ENCODE measurements at regions not wholly inside any gene's neighbourhood (a gene's known extent, or its start where the extent isn't known, plus 50 kb on each side); places are given as distances from the start of the nearest gene placed in this dataset.

DNA sequence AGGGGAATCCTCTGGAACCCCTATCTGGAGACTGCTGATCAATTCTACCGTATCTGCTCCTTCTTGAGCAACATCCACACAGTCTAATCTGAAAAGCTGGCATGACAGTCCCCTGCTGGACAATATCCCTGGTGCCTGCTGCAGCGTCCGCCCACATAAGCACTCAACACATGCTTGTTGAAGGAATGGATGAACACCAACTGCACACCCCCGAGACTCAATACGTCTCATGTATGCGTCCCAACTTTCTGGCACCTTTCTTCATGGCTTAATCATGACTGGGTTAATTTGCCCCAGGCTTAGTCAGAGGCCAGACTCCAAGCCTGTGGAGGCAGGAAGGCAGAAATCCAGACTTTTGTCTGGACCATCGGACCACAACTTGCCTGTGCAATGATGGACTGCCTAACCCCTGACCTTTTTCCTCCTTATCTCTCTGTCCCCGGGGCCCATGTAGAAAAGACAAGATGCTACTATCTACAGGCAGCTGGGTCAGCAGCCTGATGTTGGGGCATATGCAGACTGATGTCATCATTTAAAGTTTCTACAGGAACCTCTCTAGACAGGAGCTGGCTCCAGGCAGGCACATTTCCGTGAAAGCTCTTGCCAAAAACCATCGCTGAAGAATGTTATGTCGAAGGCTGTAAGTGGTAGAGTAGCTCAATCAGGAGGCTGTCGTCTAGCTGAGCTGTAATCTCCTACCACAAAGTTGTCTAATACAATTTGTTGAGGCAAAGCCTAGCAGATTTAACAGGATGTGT lies 114.1 kb upstream of the TPM1 start:
- H3K4me1 Mint-ChIP-seq (ENCODE audit: low read depth), result peaks cover 68% of the 10 kb centered on the region
- peak overlapping the region; percentile 93 for H3K27ac Mint-ChIP-seq (ENCODE audit: unreplicated experiment)
- DNase-seq (ENCODE audit: low spot score), result no peak

DNA sequence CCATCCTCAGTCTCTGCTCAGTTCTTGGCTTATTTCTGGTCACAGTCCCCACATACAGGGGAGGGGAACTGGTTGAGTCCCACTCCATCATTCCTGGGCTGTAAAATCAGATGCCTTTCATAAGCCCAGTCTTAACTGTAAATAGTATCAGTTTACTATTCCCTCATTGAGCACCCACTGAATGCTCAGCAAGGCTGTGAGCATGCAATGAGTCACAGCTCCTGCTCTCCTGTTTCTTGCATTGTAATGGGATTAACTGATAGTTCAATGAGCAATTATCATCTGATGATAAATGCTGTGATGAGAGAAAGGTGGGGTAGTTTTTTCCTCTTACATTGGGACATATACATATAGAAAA lies 113.6 kb upstream of the TPM1 start:
- peaks cover 71% of the 10 kb centered on the region for H3K4me1 Mint-ChIP-seq (ENCODE audit: low read depth)
- no peak for DNase-seq (ENCODE audit: low spot score)
- peak overlapping the region; percentile 93 for H3K27ac Mint-ChIP-seq (ENCODE audit: unreplicated experiment)
- no peak overlapping the region for H3K4me3 Mint-ChIP-seq (ENCODE audit: unreplicated experiment)
- no peaks in the 10 kb centered on the region for H3K36me3 Mint-ChIP-seq (ENCODE audit: low read depth)
- TF ChIP-seq, protein P1, sequence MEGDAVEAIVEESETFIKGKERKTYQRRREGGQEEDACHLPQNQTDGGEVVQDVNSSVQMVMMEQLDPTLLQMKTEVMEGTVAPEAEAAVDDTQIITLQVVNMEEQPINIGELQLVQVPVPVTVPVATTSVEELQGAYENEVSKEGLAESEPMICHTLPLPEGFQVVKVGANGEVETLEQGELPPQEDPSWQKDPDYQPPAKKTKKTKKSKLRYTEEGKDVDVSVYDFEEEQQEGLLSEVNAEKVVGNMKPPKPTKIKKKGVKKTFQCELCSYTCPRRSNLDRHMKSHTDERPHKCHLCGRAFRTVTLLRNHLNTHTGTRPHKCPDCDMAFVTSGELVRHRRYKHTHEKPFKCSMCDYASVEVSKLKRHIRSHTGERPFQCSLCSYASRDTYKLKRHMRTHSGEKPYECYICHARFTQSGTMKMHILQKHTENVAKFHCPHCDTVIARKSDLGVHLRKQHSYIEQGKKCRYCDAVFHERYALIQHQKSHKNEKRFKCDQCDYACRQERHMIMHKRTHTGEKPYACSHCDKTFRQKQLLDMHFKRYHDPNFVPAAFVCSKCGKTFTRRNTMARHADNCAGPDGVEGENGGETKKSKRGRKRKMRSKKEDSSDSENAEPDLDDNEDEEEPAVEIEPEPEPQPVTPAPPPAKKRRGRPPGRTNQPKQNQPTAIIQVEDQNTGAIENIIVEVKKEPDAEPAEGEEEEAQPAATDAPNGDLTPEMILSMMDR (IDR thresholded peaks at IDR 0.05), result no peak
- no peaks in the 10 kb centered on the region for H3K27me3 Mint-ChIP-seq (ENCODE audit: low read depth)
- no peaks in the 10 kb centered on the region for H3K9me3 Mint-ChIP-seq (ENCODE audit: low read depth)

More for the DNA sequence above, 114.1 kb upstream of the TPM1 start:
- Mint-ChIP-seq H3K27me3 (ENCODE audit: low read depth) (no peaks in the 10 kb centered on the region), H3K9me3 (ENCODE audit: low read depth) (no peaks in the 10 kb centered on the region), H3K36me3 (ENCODE audit: low read depth) (no peaks in the 10 kb centered on the region), H3K4me3 (ENCODE audit: unreplicated experiment) (peak overlapping the region; percentile 10)
- TF ChIP-seq, protein P1 (IDR thresholded peaks at IDR 0.05), result peak; percentile 69

- Mint-ChIP-seq H3K9me3 (ENCODE audit: low read depth) (no peaks in the 10 kb centered on the region), H3K27me3 (ENCODE audit: low read depth) (no peaks in the 10 kb centered on the region), H3K4me1 (ENCODE audit: low read depth) (peaks cover 85% of the 10 kb centered on the region), H3K36me3 (ENCODE audit: low read depth) (no peaks in the 10 kb centered on the region), H3K4me3 (ENCODE audit: unreplicated experiment) (no peak overlapping the region), H3K27ac (ENCODE audit: unreplicated experiment) (peak overlapping the region; percentile 92)
- TF ChIP-seq, protein P1 (IDR thresholded peaks at IDR 0.05), result no peak
- no peak for DNase-seq (ENCODE audit: low spot score)
Measured at GRCh38 chr15:62931650-62932049, 110.9 kb upstream of the TPM1 start.

DNA sequence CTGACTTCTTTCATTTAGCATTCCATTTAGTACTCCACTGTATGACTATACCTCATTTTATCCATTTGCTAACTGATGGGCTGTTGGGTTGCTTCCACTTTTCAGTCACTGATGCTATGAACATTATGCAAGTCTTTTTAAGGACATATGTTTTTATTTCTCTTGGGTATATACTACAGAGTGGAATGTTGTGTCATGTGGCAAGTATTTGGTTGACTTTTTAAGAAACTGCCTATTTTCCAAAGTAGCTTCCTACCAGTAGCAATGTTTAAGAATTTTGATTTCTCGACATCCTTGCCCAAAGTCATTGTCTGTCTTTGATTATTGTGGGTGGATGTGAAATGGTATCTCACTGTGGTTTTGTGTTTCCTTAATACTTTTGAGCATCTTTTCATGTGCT lies 110.1 kb upstream of the TPM1 start:
- TF ChIP-seq, protein P1 (IDR thresholded peaks at IDR 0.05), result no peak
- peak overlapping the region; percentile 1 for H3K4me3 Mint-ChIP-seq (ENCODE audit: unreplicated experiment)
- H3K4me1 Mint-ChIP-seq (ENCODE audit: low read depth), result peaks cover 78% of the 10 kb centered on the region
- DNase-seq (ENCODE audit: low spot score), result no peak
- H3K9me3 Mint-ChIP-seq (ENCODE audit: low read depth), result no peaks in the 10 kb centered on the region
- peak overlapping the region; percentile 92 for H3K27ac Mint-ChIP-seq (ENCODE audit: unreplicated experiment)
- H3K27me3 Mint-ChIP-seq (ENCODE audit: low read depth), result no peaks in the 10 kb centered on the region
- H3K36me3 Mint-ChIP-seq (ENCODE audit: low read depth), result no peaks in the 10 kb centered on the region

DNA sequence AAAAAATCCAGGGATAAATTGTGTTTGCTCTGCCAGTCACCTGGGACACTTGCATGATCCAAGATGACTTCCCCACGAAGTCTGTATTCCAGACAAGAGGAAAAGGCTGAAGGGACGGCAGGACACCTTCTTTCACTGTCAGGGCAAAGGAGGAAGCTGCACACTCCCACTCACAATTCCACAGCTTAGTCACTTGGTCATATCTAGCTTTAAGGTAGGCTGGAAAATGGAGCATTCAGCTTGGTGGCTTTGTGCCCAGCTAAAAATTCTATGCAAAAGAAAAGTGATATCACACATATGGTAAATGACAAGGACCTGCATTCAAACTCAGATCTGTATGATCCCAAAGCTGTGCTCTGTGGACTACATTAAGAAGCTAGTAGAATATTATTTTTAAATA lies 109.2 kb upstream of the TPM1 start:
- Mint-ChIP-seq H3K36me3 (ENCODE audit: low read depth) (no peaks in the 10 kb centered on the region), H3K9me3 (ENCODE audit: low read depth) (no peaks in the 10 kb centered on the region), H3K27me3 (ENCODE audit: low read depth) (no peaks in the 10 kb centered on the region), H3K4me1 (ENCODE audit: low read depth) (peaks cover 69% of the 10 kb centered on the region), H3K27ac (ENCODE audit: unreplicated experiment) (peak overlapping the region; percentile 92), H3K4me3 (ENCODE audit: unreplicated experiment) (no peak overlapping the region)
- TF ChIP-seq, protein P1 (IDR thresholded peaks at IDR 0.05), result no peak
- DNase-seq (ENCODE audit: low spot score), result no peak

Data from chondrocyte (in vitro differentiated cells).